ENCODE measurements at regions not wholly inside any gene's neighbourhood (a gene's known extent, or its start where the extent isn't known, plus 50 kb on each side); places are given as distances from the start of the nearest gene placed in this dataset.

GRCh38 chr13:56864451-56864850 lies 276.3 kb upstream of the PRR20A start:
- Mint-ChIP-seq H3K4me1 (ENCODE audit: low read depth) (no peaks in the 10 kb centered on the region), H3K27ac (no peak overlapping the region), H3K27me3 (no peaks in the 10 kb centered on the region), H3K9me3 (peaks cover 18% of the 10 kb centered on the region), H3K4me3 (no peak overlapping the region), H3K36me3 (ENCODE audit: low read depth) (no peaks in the 10 kb centered on the region)
- ChIA-PET POLR2A (no interaction called here), CTCF (no interaction called here)
- intact Hi-C loops (cut with micrococcal nuclease): no loop called here
- no peak for ATAC-seq
- DNase-seq: no peak
- TF ChIP-seq CTCF (IDR thresholded peaks at IDR 0.05): no peak

- Mint-ChIP-seq H3K4me1 (ENCODE audit: low read depth) (no peaks in the 10 kb centered on the region), H3K9me3 (peaks cover 18% of the 10 kb centered on the region), H3K27ac (no peak overlapping the region), H3K4me3 (no peak overlapping the region), H3K27me3 (no peaks in the 10 kb centered on the region), H3K36me3 (ENCODE audit: low read depth) (no peaks in the 10 kb centered on the region)
- no peak for ATAC-seq
- no peak for TF ChIP-seq CTCF (IDR thresholded peaks at IDR 0.05)
- DNase-seq: no peak
- POLR2A ChIA-PET: no interaction called here
- CTCF ChIA-PET: no interaction called here
- intact Hi-C loops (cut with micrococcal nuclease): no loop called here
These were observed 275.3 kb upstream of the PRR20A start for GRCh38 chr13:56865416-56865815.

- Mint-ChIP-seq H3K4me1 (ENCODE audit: low read depth) (no peaks in the 10 kb centered on the region), H3K27me3 (no peaks in the 10 kb centered on the region), H3K27ac (no peak overlapping the region), H3K9me3 (peaks cover 9% of the 10 kb centered on the region), H3K4me3 (no peak overlapping the region), H3K36me3 (ENCODE audit: low read depth) (no peaks in the 10 kb centered on the region)
- intact Hi-C loops (cut with micrococcal nuclease): no loop called here
- CTCF ChIA-PET: no interaction called here
- DNase-seq: no peak
- POLR2A ChIA-PET: no interaction called here
- ATAC-seq: no peak
- no peak for TF ChIP-seq CTCF (IDR thresholded peaks at IDR 0.05)
These were observed 271.0 kb upstream of the PRR20A start for GRCh38 chr13:56869671-56870070.

- POLR2A ChIA-PET: no interaction called here
- ATAC-seq (no peak), DNase-seq (no peak)
- Mint-ChIP-seq H3K27me3 (no peaks in the 10 kb centered on the region), H3K36me3 (ENCODE audit: low read depth) (no peaks in the 10 kb centered on the region), H3K27ac (no peak overlapping the region), H3K4me1 (ENCODE audit: low read depth) (no peaks in the 10 kb centered on the region), H3K4me3 (no peak overlapping the region), H3K9me3 (peaks cover 20% of the 10 kb centered on the region)
- no peak for TF ChIP-seq CTCF (IDR thresholded peaks at IDR 0.05)
- intact Hi-C loops (cut with micrococcal nuclease): no loop called here
- CTCF ChIA-PET: no interaction called here
These were observed 254.3 kb upstream of the PRR20A start for GRCh38 chr13:56886398-56886797.

- ATAC-seq (no peak), DNase-seq (no peak)
- Mint-ChIP-seq H3K27me3 (no peaks in the 10 kb centered on the region), H3K4me3 (no peak overlapping the region), H3K9me3 (peaks cover 10% of the 10 kb centered on the region), H3K4me1 (ENCODE audit: low read depth) (no peaks in the 10 kb centered on the region), H3K27ac (no peak overlapping the region), H3K36me3 (ENCODE audit: low read depth) (no peaks in the 10 kb centered on the region)
- intact Hi-C loops (cut with micrococcal nuclease): no loop called here
- CTCF ChIA-PET: no interaction called here
- TF ChIP-seq CTCF (IDR thresholded peaks at IDR 0.05): no peak
- POLR2A ChIA-PET: no interaction called here
These were observed 252.3 kb upstream of the PRR20A start for GRCh38 chr13:56888455-56888854.
